ENCODE measurements at regions not wholly inside any gene's neighbourhood (a gene's known extent, or its start where the extent isn't known, plus 50 kb on each side); places are given as distances from the start of the nearest gene placed in this dataset.

DNA sequence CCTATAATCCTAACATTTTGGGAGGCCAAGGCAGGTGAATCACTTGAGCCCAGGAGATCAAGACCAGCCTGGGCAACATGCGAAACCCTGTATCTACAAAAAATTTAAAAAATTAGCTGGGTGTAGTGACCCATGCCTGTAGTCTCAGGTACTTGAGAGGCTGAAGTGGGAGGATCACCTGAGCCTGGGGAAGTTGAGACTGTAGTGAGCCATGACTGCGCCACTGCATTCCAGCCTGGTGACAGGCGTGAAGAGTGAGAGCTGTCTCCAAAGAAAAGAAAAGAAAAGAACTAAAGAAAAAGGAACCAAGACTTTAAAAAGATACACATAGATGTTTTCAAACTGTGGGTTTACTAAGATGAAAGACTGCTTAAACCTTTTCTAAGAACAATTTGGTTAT is 129.0 kb downstream of the SPCS3 start:
- TF ChIP-seq SMC3 (IDR thresholded peaks at IDR 0.05; ENCODE audit: low read length): no peak
- TF ChIP-seq ZNF816 (CRISPR knock-in tag; IDR thresholded peaks at IDR 0.05; ENCODE audit: borderline replicate concordance): no peak
- no peak for TF ChIP-seq ZSCAN12 (CRISPR knock-in tag; IDR thresholded peaks at IDR 0.05)
- no peak for TF ChIP-seq CHD4 (IDR thresholded peaks at IDR 0.05; ENCODE audit: borderline replicate concordance, low read length)
- TF ChIP-seq, protein P1, sequence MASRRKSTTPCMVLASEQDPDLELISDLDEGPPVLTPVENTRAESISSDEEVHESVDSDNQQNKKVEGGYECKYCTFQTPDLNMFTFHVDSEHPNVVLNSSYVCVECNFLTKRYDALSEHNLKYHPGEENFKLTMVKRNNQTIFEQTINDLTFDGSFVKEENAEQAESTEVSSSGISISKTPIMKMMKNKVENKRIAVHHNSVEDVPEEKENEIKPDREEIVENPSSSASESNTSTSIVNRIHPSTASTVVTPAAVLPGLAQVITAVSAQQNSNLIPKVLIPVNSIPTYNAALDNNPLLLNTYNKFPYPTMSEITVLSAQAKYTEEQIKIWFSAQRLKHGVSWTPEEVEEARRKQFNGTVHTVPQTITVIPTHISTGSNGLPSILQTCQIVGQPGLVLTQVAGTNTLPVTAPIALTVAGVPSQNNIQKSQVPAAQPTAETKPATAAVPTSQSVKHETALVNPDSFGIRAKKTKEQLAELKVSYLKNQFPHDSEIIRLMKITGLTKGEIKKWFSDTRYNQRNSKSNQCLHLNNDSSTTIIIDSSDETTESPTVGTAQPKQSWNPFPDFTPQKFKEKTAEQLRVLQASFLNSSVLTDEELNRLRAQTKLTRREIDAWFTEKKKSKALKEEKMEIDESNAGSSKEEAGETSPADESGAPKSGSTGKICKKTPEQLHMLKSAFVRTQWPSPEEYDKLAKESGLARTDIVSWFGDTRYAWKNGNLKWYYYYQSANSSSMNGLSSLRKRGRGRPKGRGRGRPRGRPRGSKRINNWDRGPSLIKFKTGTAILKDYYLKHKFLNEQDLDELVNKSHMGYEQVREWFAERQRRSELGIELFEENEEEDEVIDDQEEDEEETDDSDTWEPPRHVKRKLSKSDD (CRISPR knock-in tag; IDR thresholded peaks at IDR 0.05; ENCODE audit: low read depth): no peak
